ENCODE measurements at regions not wholly inside any gene's neighbourhood (a gene's known extent, or its start where the extent isn't known, plus 50 kb on each side); places are given as distances from the start of the nearest gene placed in this dataset.

DNA sequence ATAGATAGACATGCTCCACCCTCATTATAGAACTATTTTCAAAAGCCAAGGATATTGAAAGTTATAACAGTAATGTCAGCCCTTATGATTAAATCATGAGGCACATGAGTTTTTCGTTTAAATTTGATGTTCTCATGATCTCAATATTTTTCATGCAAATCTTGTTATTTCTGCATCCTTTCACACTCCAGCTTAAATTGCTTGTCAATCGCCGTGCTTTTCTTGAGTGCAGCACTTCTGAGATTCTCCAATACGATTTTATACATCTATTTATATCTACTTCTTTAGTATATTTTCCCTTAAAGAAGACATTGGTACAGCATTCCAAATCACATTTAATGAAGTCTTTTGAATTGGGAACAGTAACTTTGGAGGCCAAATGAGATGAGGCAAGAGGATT is 171.2 kb upstream of the GBE1 start:
- in situ Hi-C loops (cut with HindIII; ENCODE audit: low sequenced_read_pairs) = loop anchor here (5.0 kb wide), 1 partner anchor 35 kb away; no protein-coding TSS in a partner anchor

GRCh38 chr3:81931265-81932251 is 170.1 kb upstream of the GBE1 start:
- in situ Hi-C loops (cut with HindIII; ENCODE audit: low sequenced_read_pairs) = loop anchor here (5.0 kb wide), 1 partner anchor 36 kb away; no protein-coding TSS in a partner anchor

DNA sequence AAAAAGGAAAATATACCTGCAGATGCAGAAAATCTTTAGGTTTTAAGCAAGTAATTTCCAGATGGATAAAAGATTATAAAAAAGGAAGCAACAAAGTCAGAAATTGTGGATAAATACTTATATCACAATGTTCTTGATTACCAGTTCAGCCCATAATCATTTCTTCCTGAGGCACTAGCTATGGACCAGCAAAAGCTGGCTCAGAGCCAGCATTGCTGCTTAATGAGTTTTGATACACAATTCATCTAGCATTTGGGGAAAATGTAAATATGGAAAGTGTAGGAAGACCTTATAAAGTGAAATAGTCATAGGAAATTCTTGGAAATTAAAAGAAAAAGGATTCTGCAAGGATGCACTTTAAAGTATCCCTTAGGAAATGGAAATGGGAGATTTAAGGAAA is 168.3 kb upstream of the GBE1 start:
- in situ Hi-C loops (cut with HindIII; ENCODE audit: low sequenced_read_pairs) = loop anchor here (5.0 kb wide), 1 partner anchor 38 kb away; no protein-coding TSS in a partner anchor

- in situ Hi-C loops (cut with HindIII; ENCODE audit: low sequenced_read_pairs) = no loop called here
Observed at GRCh38 chr3:81927811-81928210, 166.4 kb upstream of the GBE1 start.

- in situ Hi-C loops (cut with HindIII; ENCODE audit: low sequenced_read_pairs) = no loop called here
Observed at GRCh38 chr3:81925385-81925784, 163.9 kb upstream of the GBE1 start.

DNA sequence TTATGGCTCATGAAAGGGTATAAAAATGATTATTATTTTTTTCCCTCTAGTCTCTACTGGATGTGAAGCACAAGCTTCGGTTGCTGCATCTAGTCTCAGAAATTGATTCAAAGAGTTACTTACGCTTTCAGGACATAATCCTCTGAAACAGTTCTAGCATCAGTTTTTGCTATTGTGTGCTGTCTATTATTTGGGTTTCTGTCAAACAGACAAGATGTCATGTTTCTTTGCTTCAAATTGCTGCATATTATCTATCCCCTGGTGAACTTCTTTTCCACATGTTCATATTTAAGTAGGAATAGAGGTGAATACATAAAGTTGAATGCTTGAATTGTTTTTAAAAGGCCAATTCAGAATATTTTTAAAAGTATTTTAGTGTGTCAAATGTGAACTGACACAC is 161.6 kb upstream of the GBE1 start:
- in situ Hi-C loops (cut with HindIII; ENCODE audit: low sequenced_read_pairs) = no loop called here

- in situ Hi-C loops (cut with HindIII; ENCODE audit: low sequenced_read_pairs) = no loop called here
Observed at GRCh38 chr3:81922404-81922803, 161.0 kb upstream of the GBE1 start.

- in situ Hi-C loops (cut with HindIII; ENCODE audit: low sequenced_read_pairs) = no loop called here
Observed at GRCh38 chr3:81920816-81921215, 159.4 kb upstream of the GBE1 start.

DNA sequence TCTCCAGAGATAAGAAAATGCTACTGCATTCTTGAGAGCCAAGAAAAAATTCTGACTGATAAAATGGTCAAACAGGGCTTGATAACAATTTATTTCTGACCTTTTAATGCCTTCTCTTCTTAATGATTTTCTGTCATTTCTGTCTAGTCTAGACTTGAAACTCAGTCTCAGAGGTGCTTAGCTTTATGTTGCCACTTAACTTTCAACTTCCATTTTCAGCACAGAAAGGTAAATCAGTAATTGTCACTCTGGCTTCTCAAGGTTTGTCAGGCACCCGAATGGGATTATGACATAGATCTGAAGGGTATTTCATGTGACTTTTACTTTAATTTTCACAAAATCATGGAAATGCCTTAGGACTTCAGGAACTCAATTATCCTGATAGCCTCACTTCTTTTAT is 155.4 kb upstream of the GBE1 start:
- in situ Hi-C loops (cut with HindIII; ENCODE audit: low sequenced_read_pairs) = no loop called here

GRCh38 chr3:81913886-81914663 is 152.6 kb upstream of the GBE1 start:
- in situ Hi-C loops (cut with HindIII; ENCODE audit: low sequenced_read_pairs) = no loop called here

DNA sequence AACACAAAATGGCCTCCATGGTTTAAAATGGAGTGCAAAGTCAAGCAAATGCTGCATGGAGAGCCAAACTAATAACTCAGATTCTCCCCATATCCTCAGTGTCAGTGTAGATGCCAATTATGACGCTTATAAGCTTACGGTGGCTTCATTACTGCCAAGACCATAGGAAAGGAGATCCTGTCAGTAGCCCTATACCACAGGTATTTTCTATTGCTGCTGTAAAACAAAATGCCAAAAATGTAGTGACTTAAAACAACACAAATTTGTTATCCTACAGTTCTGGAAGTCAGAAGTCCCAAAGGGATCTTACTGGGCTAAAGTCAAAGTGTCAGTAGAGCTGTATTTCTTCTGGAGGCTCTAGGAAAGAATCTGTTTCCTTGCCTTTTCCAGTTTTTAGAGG is 149.8 kb upstream of the GBE1 start:
- in situ Hi-C loops (cut with HindIII; ENCODE audit: low sequenced_read_pairs) = no loop called here

GRCh38 chr3:81910244-81910852 is 148.9 kb upstream of the GBE1 start:
- in situ Hi-C loops (cut with HindIII; ENCODE audit: low sequenced_read_pairs) = no loop called here

DNA sequence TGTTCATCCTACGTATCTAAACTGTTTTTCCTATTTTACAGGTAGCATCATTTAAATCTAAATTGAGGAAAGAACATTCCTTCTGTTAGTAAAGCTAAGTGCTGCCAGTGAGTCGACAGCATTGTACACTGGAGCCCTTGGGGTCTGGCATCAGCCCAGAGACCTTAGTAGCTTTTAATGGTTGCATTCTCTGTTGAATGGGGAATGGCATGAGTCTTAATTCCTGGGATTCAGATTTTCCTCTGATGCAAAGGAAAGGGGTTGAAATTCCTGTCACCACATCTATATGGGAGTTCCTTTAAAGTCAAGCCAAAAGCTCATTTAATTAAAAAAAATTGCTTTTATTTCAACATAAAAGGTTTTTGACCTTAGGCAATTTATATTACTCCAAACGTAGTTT is 148.4 kb upstream of the GBE1 start:
- in situ Hi-C loops (cut with HindIII; ENCODE audit: low sequenced_read_pairs) = no loop called here

DNA sequence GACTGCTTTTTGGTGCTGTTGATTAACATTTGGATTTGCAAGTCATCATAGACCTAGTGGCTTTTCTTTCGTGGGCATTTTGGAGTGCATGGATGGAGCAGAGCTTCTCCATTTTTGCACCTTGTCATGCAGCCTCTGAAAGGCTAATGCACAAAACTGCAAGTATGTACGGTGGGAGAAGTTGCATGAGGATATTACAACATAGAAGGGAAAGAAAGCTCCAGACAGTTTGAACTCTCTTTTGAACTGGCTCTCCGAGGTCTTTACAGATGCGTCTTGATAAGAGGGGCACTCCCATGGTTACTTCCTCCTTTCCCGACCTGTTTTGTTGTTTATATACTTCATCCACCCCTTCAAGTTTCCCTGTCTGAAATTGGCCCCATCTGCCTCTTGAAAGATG is 147.1 kb upstream of the GBE1 start:
- in situ Hi-C loops (cut with HindIII; ENCODE audit: low sequenced_read_pairs) = no loop called here

DNA sequence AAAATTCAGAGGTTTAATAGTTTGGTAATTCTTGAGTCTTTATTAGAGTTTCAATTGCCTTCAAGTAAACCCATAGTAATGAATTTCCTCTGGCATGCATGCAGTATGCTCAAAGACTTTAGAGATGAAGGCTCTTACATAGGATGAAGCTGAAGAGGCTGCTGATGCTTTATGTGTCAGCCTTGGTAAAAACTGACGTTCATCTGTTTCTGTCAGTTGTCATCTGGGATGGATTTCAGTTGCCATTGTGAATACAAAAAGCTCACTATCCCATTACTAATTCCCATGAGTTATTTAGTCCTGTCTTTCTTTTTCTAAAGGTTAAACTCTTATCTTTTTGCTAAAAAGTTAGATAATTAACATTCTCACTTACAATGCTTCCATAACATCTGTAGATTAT is 136.9 kb upstream of the GBE1 start:
- in situ Hi-C loops (cut with HindIII; ENCODE audit: low sequenced_read_pairs) = no loop called here

- in situ Hi-C loops (cut with HindIII; ENCODE audit: low sequenced_read_pairs) = no loop called here
Observed at GRCh38 chr3:81894598-81894997, 133.2 kb upstream of the GBE1 start.

GRCh38 chr3:81891055-81891895 is 129.8 kb upstream of the GBE1 start:
- in situ Hi-C loops (cut with HindIII; ENCODE audit: low sequenced_read_pairs) = no loop called here

DNA sequence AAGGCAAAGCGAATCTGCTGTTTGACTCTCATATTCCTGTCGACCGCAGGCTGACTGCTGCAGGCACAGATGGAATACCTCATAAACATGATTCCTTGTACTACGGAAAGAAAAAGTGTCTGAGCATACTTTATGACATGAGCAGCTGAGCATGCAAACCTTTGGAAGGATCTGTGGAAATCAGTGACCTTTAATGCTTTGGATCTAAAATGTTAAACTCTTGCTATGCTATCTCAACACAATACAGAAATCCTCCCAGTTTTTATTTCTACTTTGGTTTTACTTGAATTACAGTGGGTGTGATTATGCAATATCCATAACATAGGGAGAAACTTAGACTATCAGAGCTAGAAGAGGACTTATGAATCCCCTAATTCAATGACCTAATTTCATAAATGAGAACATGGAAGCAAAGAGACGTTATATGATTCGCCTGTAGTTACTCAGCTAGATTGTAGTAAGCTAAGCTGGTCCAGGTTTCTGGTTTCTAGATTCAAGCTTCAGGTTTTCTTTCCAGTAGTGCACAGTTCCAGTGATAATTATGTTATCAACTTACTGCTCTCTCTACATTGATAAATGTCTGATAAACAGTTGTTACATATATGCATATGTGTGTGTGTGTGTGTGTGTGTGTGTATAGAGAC is 127.6 kb upstream of the GBE1 start:
- in situ Hi-C loops (cut with HindIII; ENCODE audit: low sequenced_read_pairs) = no loop called here

DNA sequence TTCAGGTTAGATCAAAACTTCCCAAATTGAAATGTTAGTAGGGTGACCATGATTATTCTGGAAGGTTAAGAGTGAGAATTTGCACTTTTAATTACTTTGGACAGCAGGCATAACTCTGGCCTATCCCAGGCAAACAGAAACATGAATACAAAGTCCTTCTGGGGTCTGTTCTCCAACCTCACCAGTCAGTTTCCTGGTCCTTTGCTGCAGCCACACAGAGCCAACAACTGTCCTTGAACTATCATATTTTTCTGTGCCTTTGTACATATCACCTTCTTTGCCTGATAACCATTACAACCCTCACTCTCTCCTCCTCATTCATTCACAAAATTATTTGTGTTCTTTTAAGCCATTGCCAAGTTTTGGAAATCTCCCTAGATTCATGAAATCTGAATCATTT is 126.0 kb upstream of the GBE1 start:
- in situ Hi-C loops (cut with HindIII; ENCODE audit: low sequenced_read_pairs) = no loop called here

- in situ Hi-C loops (cut with HindIII; ENCODE audit: low sequenced_read_pairs) = no loop called here
Observed at GRCh38 chr3:81886081-81886480, 124.6 kb upstream of the GBE1 start.
